ENCODE measurements at regions not wholly inside any gene's neighbourhood (a gene's known extent, or its start where the extent isn't known, plus 50 kb on each side); places are given as distances from the start of the nearest gene placed in this dataset.

GRCh38 chr11:105456950-105457349 is 152.9 kb upstream of the GRIA4 start:
- H3K36me3 Mint-ChIP-seq, result no peaks in the 10 kb centered on the region
- H3K4me3 Mint-ChIP-seq, result no peak overlapping the region
- H3K27ac Mint-ChIP-seq, result no peak overlapping the region
- H3K4me1 Mint-ChIP-seq, result no peaks in the 10 kb centered on the region
- H3K9me3 Mint-ChIP-seq, result peaks cover 11% of the 10 kb centered on the region
- H3K27me3 Mint-ChIP-seq, result peaks cover 5% of the 10 kb centered on the region

- H3K36me3 Mint-ChIP-seq, result no peaks in the 10 kb centered on the region
- peaks cover 4% of the 10 kb centered on the region for H3K27me3 Mint-ChIP-seq
- no peak overlapping the region for H3K27ac Mint-ChIP-seq
- no peaks in the 10 kb centered on the region for H3K4me1 Mint-ChIP-seq
- peaks cover 6% of the 10 kb centered on the region for H3K9me3 Mint-ChIP-seq
- no peak overlapping the region for H3K4me3 Mint-ChIP-seq
Measured at GRCh38 chr11:105449100-105449734, 160.7 kb upstream of the GRIA4 start.

GRCh38 chr11:105448703-105449079 is 161.2 kb upstream of the GRIA4 start:
- peaks cover 4% of the 10 kb centered on the region for H3K27me3 Mint-ChIP-seq
- H3K4me1 Mint-ChIP-seq, result no peaks in the 10 kb centered on the region
- no peak overlapping the region for H3K4me3 Mint-ChIP-seq
- no peaks in the 10 kb centered on the region for H3K36me3 Mint-ChIP-seq
- H3K9me3 Mint-ChIP-seq, result peaks cover 6% of the 10 kb centered on the region
- H3K27ac Mint-ChIP-seq, result no peak overlapping the region

- Mint-ChIP-seq H3K9me3 (peaks cover 6% of the 10 kb centered on the region), H3K4me3 (no peak overlapping the region), H3K4me1 (no peaks in the 10 kb centered on the region), H3K36me3 (no peaks in the 10 kb centered on the region), H3K27me3 (peaks cover 4% of the 10 kb centered on the region), H3K27ac (no peak overlapping the region)
Measured at GRCh38 chr11:105447936-105448702, 161.8 kb upstream of the GRIA4 start.

- Mint-ChIP-seq H3K36me3 (no peaks in the 10 kb centered on the region), H3K4me3 (no peak overlapping the region), H3K27me3 (no peaks in the 10 kb centered on the region), H3K4me1 (no peaks in the 10 kb centered on the region), H3K27ac (no peak overlapping the region), H3K9me3 (peaks cover 6% of the 10 kb centered on the region)
Measured at GRCh38 chr11:105443623-105444022, 166.2 kb upstream of the GRIA4 start.

- no peak overlapping the region for H3K4me3 Mint-ChIP-seq
- H3K9me3 Mint-ChIP-seq, result no peaks in the 10 kb centered on the region
- no peaks in the 10 kb centered on the region for H3K4me1 Mint-ChIP-seq
- H3K36me3 Mint-ChIP-seq, result no peaks in the 10 kb centered on the region
- H3K27me3 Mint-ChIP-seq, result peaks cover 2% of the 10 kb centered on the region
- no peak overlapping the region for H3K27ac Mint-ChIP-seq
Measured at GRCh38 chr11:105432241-105432995, 177.5 kb upstream of the GRIA4 start.

- Mint-ChIP-seq H3K27ac (no peak overlapping the region), H3K27me3 (no peaks in the 10 kb centered on the region), H3K36me3 (no peaks in the 10 kb centered on the region), H3K4me3 (no peak overlapping the region), H3K9me3 (no peaks in the 10 kb centered on the region), H3K4me1 (no peaks in the 10 kb centered on the region)
Measured at GRCh38 chr11:105429096-105429910, 180.6 kb upstream of the GRIA4 start.

GRCh38 chr11:105407101-105407500 is 202.8 kb upstream of the GRIA4 start:
- H3K4me1 Mint-ChIP-seq, result no peaks in the 10 kb centered on the region
- peaks cover 3% of the 10 kb centered on the region for H3K27me3 Mint-ChIP-seq
- H3K4me3 Mint-ChIP-seq, result no peak overlapping the region
- no peak overlapping the region for H3K27ac Mint-ChIP-seq
- no peaks in the 10 kb centered on the region for H3K36me3 Mint-ChIP-seq
- no peaks in the 10 kb centered on the region for H3K9me3 Mint-ChIP-seq

- Mint-ChIP-seq H3K9me3 (no peaks in the 10 kb centered on the region), H3K4me1 (no peaks in the 10 kb centered on the region), H3K4me3 (no peak overlapping the region), H3K27me3 (peaks cover 2% of the 10 kb centered on the region), H3K36me3 (no peaks in the 10 kb centered on the region), H3K27ac (no peak overlapping the region)
Measured at GRCh38 chr11:105401269-105401809, 208.5 kb upstream of the GRIA4 start.

- no peak overlapping the region for H3K4me3 Mint-ChIP-seq
- H3K9me3 Mint-ChIP-seq, result no peaks in the 10 kb centered on the region
- H3K36me3 Mint-ChIP-seq, result no peaks in the 10 kb centered on the region
- no peak overlapping the region for H3K27ac Mint-ChIP-seq
- no peaks in the 10 kb centered on the region for H3K4me1 Mint-ChIP-seq
- peaks cover 1% of the 10 kb centered on the region for H3K27me3 Mint-ChIP-seq
Measured at GRCh38 chr11:105399511-105399910, 210.4 kb upstream of the GRIA4 start.

GRCh38 chr11:105398636-105399035 is 211.2 kb upstream of the GRIA4 start:
- no peak overlapping the region for H3K27ac Mint-ChIP-seq
- H3K27me3 Mint-ChIP-seq, result peaks cover 1% of the 10 kb centered on the region
- no peaks in the 10 kb centered on the region for H3K4me1 Mint-ChIP-seq

GRCh38 chr11:105393326-105393725 is 216.5 kb upstream of the GRIA4 start:
- no peak overlapping the region for H3K4me3 Mint-ChIP-seq
- H3K36me3 Mint-ChIP-seq, result no peaks in the 10 kb centered on the region
- H3K9me3 Mint-ChIP-seq, result no peaks in the 10 kb centered on the region
- no peak overlapping the region for H3K27ac Mint-ChIP-seq
- H3K27me3 Mint-ChIP-seq, result no peaks in the 10 kb centered on the region
- H3K4me1 Mint-ChIP-seq, result no peaks in the 10 kb centered on the region

More at GRCh38 chr11:105398636-105399035, 211.2 kb upstream of the GRIA4 start:
- H3K9me3 Mint-ChIP-seq, result no peaks in the 10 kb centered on the region
- no peak overlapping the region for H3K4me3 Mint-ChIP-seq
- H3K36me3 Mint-ChIP-seq, result no peaks in the 10 kb centered on the region

GRCh38 chr11:105392556-105392955 is 217.3 kb upstream of the GRIA4 start:
- H3K27ac Mint-ChIP-seq, result no peak overlapping the region
- no peaks in the 10 kb centered on the region for H3K4me1 Mint-ChIP-seq
- no peak overlapping the region for H3K4me3 Mint-ChIP-seq
- no peaks in the 10 kb centered on the region for H3K9me3 Mint-ChIP-seq
- no peaks in the 10 kb centered on the region for H3K27me3 Mint-ChIP-seq
- H3K36me3 Mint-ChIP-seq, result no peaks in the 10 kb centered on the region

- Mint-ChIP-seq H3K27me3 (no peaks in the 10 kb centered on the region), H3K9me3 (no peaks in the 10 kb centered on the region), H3K36me3 (no peaks in the 10 kb centered on the region), H3K4me3 (no peak overlapping the region), H3K27ac (no peak overlapping the region), H3K4me1 (no peaks in the 10 kb centered on the region)
Measured at GRCh38 chr11:105389952-105390351, 219.9 kb upstream of the GRIA4 start.

GRCh38 chr11:105388006-105388405 is 221.9 kb upstream of the GRIA4 start:
- Mint-ChIP-seq H3K27me3 (peaks cover 1% of the 10 kb centered on the region), H3K9me3 (no peaks in the 10 kb centered on the region), H3K4me3 (no peak overlapping the region), H3K27ac (no peak overlapping the region), H3K36me3 (no peaks in the 10 kb centered on the region), H3K4me1 (no peaks in the 10 kb centered on the region)
